ENCODE measurements at regions not wholly inside any gene's neighbourhood (a gene's known extent, or its start where the extent isn't known, plus 50 kb on each side); places are given as distances from the start of the nearest gene placed in this dataset.
A peak's percentile ranks its signal among the peaks of the same experiment; 100 is the strongest.

DNA sequence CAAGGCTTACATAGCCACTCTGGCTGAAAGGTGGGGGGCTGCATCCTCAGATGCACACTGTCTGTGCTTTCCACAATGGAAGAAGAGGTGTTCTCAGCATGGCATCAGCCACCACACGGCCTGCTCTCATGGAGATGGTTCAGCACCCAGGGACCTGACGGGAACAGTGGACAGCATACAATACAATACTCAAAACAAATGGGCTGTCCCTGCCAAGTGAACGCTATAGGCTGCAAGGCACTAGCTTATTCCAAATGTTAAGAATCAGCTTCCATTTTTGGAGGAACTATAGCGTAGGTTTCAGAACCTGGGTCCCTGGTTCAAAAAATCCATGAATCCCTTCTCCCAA lies 77.2 kb downstream of the ZNF608 start:
- peaks cover 0 to 9% (median 2%) of the 10 kb centered on the region in 4 donors for H3K4me1 ChIP-seq (ENCODE audit: control insufficient read depth in 4 of 4, insufficient read depth in 4 of 4, low read length in 3 of 4)
- TF ChIP-seq RXRA (IDR thresholded peaks at IDR 0.05) = no peak
- no peak for TF ChIP-seq HNF4A (conservative IDR thresholded peaks at IDR 0.05)
- TF ChIP-seq, protein P1, sequence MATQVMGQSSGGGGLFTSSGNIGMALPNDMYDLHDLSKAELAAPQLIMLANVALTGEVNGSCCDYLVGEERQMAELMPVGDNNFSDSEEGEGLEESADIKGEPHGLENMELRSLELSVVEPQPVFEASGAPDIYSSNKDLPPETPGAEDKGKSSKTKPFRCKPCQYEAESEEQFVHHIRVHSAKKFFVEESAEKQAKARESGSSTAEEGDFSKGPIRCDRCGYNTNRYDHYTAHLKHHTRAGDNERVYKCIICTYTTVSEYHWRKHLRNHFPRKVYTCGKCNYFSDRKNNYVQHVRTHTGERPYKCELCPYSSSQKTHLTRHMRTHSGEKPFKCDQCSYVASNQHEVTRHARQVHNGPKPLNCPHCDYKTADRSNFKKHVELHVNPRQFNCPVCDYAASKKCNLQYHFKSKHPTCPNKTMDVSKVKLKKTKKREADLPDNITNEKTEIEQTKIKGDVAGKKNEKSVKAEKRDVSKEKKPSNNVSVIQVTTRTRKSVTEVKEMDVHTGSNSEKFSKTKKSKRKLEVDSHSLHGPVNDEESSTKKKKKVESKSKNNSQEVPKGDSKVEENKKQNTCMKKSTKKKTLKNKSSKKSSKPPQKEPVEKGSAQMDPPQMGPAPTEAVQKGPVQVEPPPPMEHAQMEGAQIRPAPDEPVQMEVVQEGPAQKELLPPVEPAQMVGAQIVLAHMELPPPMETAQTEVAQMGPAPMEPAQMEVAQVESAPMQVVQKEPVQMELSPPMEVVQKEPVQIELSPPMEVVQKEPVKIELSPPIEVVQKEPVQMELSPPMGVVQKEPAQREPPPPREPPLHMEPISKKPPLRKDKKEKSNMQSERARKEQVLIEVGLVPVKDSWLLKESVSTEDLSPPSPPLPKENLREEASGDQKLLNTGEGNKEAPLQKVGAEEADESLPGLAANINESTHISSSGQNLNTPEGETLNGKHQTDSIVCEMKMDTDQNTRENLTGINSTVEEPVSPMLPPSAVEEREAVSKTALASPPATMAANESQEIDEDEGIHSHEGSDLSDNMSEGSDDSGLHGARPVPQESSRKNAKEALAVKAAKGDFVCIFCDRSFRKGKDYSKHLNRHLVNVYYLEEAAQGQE (IDR thresholded peaks at IDR 0.05) = peak; percentile 16
- no peaks in the 10 kb centered on the region for H3K9me3 ChIP-seq (ENCODE audit: control insufficient read depth in 4 of 4, low read length in 3 of 4)
- no peaks in the 10 kb centered on the region for H3K27me3 ChIP-seq (ENCODE audit: control insufficient read depth in 4 of 4, insufficient read depth in 4 of 4, low read length in 3 of 4)
- no peak overlapping the region for H3K4me3 ChIP-seq (ENCODE audit: low read depth in 1 of 3, low read length in 3 of 3)
- no peaks in the 10 kb centered on the region for H3K36me3 ChIP-seq (ENCODE audit: control insufficient read depth in 4 of 4, insufficient read depth in 3 of 4, low read depth in 1 of 4, low read length in 3 of 4)
- no peak overlapping the region for H3K9ac ChIP-seq (ENCODE audit: low read depth in 1 of 2, low read length in 2 of 2)
- no peak overlapping the region for H3K27ac ChIP-seq (ENCODE audit: low read depth in 1 of 2, low read length in 2 of 2)
- 93% methylated on average over 4 of the region's 4 CpGs for WGBS
- DNase-seq (ENCODE audit: low spot score) = no peak

DNA sequence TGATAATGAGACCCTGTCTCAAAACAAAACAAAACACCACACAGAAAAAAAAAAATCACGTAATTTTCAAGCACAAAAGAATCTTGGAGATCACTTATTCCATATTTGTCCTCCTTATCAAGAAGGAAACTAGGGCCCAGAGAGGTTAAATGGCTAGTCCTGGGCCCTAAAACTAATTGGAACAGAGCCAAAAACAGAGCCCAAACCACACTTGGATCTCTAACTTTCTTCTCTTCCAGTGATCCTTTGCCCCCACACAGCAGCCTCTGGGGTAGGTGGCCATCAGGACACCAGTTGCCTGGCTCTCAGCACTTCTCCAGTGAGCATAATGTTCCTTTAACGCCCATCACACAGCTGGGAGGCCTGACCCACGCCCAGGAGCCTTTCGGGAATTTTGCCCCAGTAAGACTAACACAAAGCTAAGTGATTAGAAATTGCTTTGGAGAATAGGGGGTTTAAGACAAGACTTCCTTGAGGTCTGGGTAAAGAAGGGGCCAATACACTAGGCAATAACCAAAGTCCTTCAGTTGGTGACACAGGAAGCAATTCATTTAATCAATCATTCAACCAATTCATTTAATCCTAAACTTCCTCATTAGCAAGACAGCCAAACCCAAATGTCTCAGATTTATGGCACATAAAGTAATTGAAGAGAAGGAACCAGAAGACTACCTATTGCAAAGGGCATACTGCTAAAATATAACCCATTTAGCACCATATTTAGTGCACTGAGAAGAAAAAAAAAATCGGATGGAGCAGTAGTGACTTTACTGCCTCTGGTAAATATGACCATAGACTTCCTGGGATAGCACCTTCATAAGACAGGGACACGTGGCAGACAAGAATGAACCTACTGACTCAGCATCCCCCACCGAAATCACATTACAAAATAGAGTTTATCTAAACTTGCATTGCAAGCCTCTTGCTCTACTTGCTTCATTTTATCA lies 77.8 kb downstream of the ZNF608 start:
- H3K9me3 ChIP-seq (ENCODE audit: control insufficient read depth in 4 of 4, low read length in 3 of 4) = no peaks in the 10 kb centered on the region
- DNase-seq (ENCODE audit: low spot score) = no peak
- TF ChIP-seq, protein P2, sequence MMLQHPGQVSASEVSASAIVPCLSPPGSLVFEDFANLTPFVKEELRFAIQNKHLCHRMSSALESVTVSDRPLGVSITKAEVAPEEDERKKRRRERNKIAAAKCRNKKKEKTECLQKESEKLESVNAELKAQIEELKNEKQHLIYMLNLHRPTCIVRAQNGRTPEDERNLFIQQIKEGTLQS (IDR thresholded peaks at IDR 0.05) = no peak
- TF ChIP-seq, protein P1 (IDR thresholded peaks at IDR 0.05) = no peak
- TF ChIP-seq FOXA2 (IDR thresholded peaks at IDR 0.05) (no peak), ZBTB33 (IDR thresholded peaks at IDR 0.05) (no peak), FOXA1 (IDR thresholded peaks at IDR 0.05) (no peak), GABPA (IDR thresholded peaks at IDR 0.05 in 1 of 2, conservative IDR thresholded peaks at IDR 0.05 in 1 of 2) (no peak), EGR1 (IDR thresholded peaks at IDR 0.05; ENCODE audit: low read depth in 2 of 2) (no peak), HNF4A (conservative IDR thresholded peaks at IDR 0.05) (no peak), NR2F2 (IDR thresholded peaks at IDR 0.05) (no peak), JUND (IDR thresholded peaks at IDR 0.05) (no peak), SP1 (IDR thresholded peaks at IDR 0.05) (no peak), TAF1 (conservative IDR thresholded peaks at IDR 0.05) (no peak), MAX (IDR thresholded peaks at IDR 0.05) (no peak), RXRA (IDR thresholded peaks at IDR 0.05) (no peak), RAD21 (IDR thresholded peaks at IDR 0.05) (no peak), HNF4G (IDR thresholded peaks at IDR 0.05) (no peak), YY1 (IDR thresholded peaks at IDR 0.05) (no peak)
- TF ChIP-seq, protein P3, sequence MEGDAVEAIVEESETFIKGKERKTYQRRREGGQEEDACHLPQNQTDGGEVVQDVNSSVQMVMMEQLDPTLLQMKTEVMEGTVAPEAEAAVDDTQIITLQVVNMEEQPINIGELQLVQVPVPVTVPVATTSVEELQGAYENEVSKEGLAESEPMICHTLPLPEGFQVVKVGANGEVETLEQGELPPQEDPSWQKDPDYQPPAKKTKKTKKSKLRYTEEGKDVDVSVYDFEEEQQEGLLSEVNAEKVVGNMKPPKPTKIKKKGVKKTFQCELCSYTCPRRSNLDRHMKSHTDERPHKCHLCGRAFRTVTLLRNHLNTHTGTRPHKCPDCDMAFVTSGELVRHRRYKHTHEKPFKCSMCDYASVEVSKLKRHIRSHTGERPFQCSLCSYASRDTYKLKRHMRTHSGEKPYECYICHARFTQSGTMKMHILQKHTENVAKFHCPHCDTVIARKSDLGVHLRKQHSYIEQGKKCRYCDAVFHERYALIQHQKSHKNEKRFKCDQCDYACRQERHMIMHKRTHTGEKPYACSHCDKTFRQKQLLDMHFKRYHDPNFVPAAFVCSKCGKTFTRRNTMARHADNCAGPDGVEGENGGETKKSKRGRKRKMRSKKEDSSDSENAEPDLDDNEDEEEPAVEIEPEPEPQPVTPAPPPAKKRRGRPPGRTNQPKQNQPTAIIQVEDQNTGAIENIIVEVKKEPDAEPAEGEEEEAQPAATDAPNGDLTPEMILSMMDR (IDR thresholded peaks at IDR 0.05; ENCODE audit: low read depth, low read length, missing input control) = no peak
- H3K36me3 ChIP-seq (ENCODE audit: control insufficient read depth in 4 of 4, insufficient read depth in 3 of 4, low read depth in 1 of 4, low read length in 3 of 4) = no peaks in the 10 kb centered on the region
- no peaks in the 10 kb centered on the region for H3K27me3 ChIP-seq (ENCODE audit: control insufficient read depth in 4 of 4, insufficient read depth in 4 of 4, low read length in 3 of 4)
- no peak overlapping the region for H3K27ac ChIP-seq (ENCODE audit: low read depth in 1 of 2, low read length in 2 of 2)
- H3K4me3 ChIP-seq (ENCODE audit: low read depth in 1 of 3, low read length in 3 of 3) = no peak overlapping the region
- H3K4me1 ChIP-seq (ENCODE audit: control insufficient read depth in 4 of 4, insufficient read depth in 4 of 4, low read length in 3 of 4) = peaks cover 0 to 9% (median 2%) of the 10 kb centered on the region in 4 donors
- H3K9ac ChIP-seq (ENCODE audit: low read depth in 1 of 2, low read length in 2 of 2) = no peak overlapping the region
- WGBS = 86% methylated on average over 7 of the region's 7 CpGs
